ENCODE measurements at regions not wholly inside any gene's neighbourhood (a gene's known extent, or its start where the extent isn't known, plus 50 kb on each side); places are given as distances from the start of the nearest gene placed in this dataset.

GRCh38 chr3:69568951-69569350 is 170.3 kb upstream of the MITF start:
- Histone ChIP-seq H3K27me3 (ENCODE audit: control insufficient read depth in 2 of 2, insufficient read depth in 2 of 2, low read length in 2 of 2) (no peaks in the 10 kb centered on the region), H3K9me3 (replicated peaks; ENCODE audit: control insufficient read depth, insufficient read depth, low read depth, low read length) (no peaks in the 10 kb centered on the region), H3K27ac (ENCODE audit: extremely low read depth, low read depth, low read length) (no peak overlapping the region), H3K4me1 (replicated peaks in 1 of 2; ENCODE audit: control insufficient read depth in 2 of 2, insufficient read depth in 2 of 2, low read length in 2 of 2) (no peaks in the 10 kb centered on the region), H3K9ac (ENCODE audit: insufficient read depth in 1 of 2, low read depth in 2 of 2, low read length in 2 of 2) (no peak overlapping the region), H3K9me1 (ENCODE audit: control insufficient read depth, insufficient read depth, low read length) (no peaks in the 10 kb centered on the region), H4K20me1 (replicated peaks; ENCODE audit: control insufficient read depth, insufficient read depth, low read length) (no peaks in the 10 kb centered on the region), H3K4me2 (ENCODE audit: insufficient read depth, low read length) (no peak overlapping the region), H3K36me3 (ENCODE audit: control insufficient read depth, insufficient read depth, low read length) (no peaks in the 10 kb centered on the region), H3K79me2 (ENCODE audit: control insufficient read depth, insufficient read depth, low read length) (no peaks in the 10 kb centered on the region), H2AFZ (ENCODE audit: low read depth, low read length) (no peak overlapping the region), H3K4me3 (no peak overlapping the region)
- BruUV-seq (replicated peaks), result no TSS peak
- FAIRE-seq (no peak), DNase-seq (ENCODE audit: extremely low read depth in 1 of 4, low spot score in 3 of 4) (no peak), ATAC-seq (no peak)
- in situ Hi-C loops (cut with MboI), result no loop called here
- TF ChIP-seq SETDB1 (IDR thresholded peaks at IDR 0.05; ENCODE audit: low read length) (no peak), POLR2AphosphoS2 (IDR thresholded peaks at IDR 0.05; ENCODE audit: low read length) (no peak), NCOA1 (IDR thresholded peaks at IDR 0.05; ENCODE audit: low read depth) (no peak), MBD2 (IDR thresholded peaks at IDR 0.05; ENCODE audit: borderline replicate concordance, low read depth) (no peak), MCM2 (IDR thresholded peaks at IDR 0.05; ENCODE audit: low read depth) (no peak), E2F3 (CRISPR knock-in tag; IDR thresholded peaks at IDR 0.05) (no peak), GTF2B (IDR thresholded peaks at IDR 0.05; ENCODE audit: extremely low read depth, insufficient read length) (no peak), DMBX1 (CRISPR knock-in tag; IDR thresholded peaks at IDR 0.05; ENCODE audit: borderline replicate concordance) (no peak), RFX1 (IDR thresholded peaks at IDR 0.05) (no peak), SMAD1 (IDR thresholded peaks at IDR 0.05; ENCODE audit: low read depth, low read length, partially characterized antibody) (no peak), HDAC6 (IDR thresholded peaks at IDR 0.05; ENCODE audit: low read depth, low read length) (no peak), PCBP2 (IDR thresholded peaks at IDR 0.05; ENCODE audit: low read depth, low read length, poor library complexity, severe bottlenecking) (no peak), ELF2 (CRISPR knock-in tag; IDR thresholded peaks at IDR 0.05) (no peak), U2AF1 (optimal IDR thresholded peaks at IDR 0.05; ENCODE audit: low read depth, low read length) (no peak)
- CTCF ChIA-PET (ENCODE audit: low intra/inter-chr PET ratio), result no interaction called here
- intact Hi-C loops (cut with micrococcal nuclease), result no loop called here
- WGBS (ENCODE audit: insufficient coverage, low coverage, missing lambda C conversion rate), result 0% methylated on average over 2 of the region's 2 CpGs
- POLR2A ChIA-PET, result no interaction called here
